HG02610 (cell line): ENCODE measurements at regions not wholly inside any gene's neighbourhood (a gene's known extent, or its start where the extent isn't known, plus 50 kb on each side); places are given as distances from the start of the nearest gene placed in this dataset.

Source experiments
- ATAC-seq: cut with Tn5 transposase; IDR thresholded peaks from one replicate; pipeline ENCODE4 v1.9.1; 2021; ENCODE audit warnings: mild to moderate bottlenecking, moderate library complexity; ENCODE audit not compliant: unreplicated experiment

DNA sequence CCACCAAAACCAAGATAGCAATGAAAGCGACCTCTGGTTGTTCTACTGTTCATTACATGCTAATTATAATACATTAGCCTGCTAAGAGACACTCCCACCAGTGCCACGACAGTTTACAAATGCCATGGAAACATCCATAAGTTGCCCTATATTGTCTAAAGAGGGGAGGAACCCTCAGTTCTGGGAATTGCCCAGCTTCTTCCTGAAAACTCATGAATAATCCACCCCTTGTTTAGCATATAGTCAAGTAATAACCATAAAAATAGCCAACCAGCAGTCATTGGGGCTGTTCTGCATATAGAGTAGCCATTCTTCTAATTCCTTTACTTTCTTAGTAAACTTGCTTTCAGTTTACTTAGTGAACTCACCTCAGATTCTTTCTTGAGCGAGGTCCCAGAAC is 189.8 kb upstream of the SOX11 start:
- no peak for ATAC-seq

DNA sequence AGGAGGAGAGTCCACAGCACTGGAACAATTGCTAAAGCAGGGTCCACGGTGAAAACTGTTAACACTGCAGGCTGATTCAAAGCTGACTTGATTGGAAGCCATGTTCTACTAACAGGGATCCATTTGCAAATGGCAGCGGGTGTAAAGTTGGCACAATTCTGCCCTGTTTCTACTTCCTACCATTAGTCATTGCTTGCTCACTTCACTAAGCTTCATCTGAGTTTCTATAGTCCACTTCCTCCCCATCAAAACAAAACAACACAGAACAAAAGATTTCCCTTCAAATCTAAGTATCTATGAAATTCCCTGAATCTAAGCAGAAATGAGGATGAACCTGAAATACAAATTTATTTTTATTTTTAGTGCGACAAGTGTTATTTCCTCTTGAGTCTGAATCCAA is 187.4 kb upstream of the SOX11 start:
- no peak for ATAC-seq

DNA sequence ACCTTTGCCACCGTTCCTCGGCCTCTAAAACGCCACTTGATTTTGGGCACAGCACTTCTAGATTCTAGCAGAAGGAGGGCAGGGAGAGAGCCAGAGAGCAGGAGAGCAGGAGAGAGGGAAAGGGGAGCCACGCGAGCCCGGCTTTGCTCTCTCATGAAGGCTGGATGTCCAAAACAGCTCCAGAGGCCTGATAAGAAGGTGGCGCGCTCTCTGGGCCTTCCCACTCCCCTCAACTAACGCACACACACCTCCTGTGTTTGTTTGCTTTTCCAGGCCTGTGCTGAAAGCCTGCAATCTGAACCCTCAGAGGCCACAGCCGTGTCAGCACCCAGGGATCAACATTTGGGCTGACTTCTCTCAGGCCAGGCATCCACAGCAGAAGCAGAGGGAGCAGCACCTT is 184.8 kb upstream of the SOX11 start:
- no peak for ATAC-seq

DNA sequence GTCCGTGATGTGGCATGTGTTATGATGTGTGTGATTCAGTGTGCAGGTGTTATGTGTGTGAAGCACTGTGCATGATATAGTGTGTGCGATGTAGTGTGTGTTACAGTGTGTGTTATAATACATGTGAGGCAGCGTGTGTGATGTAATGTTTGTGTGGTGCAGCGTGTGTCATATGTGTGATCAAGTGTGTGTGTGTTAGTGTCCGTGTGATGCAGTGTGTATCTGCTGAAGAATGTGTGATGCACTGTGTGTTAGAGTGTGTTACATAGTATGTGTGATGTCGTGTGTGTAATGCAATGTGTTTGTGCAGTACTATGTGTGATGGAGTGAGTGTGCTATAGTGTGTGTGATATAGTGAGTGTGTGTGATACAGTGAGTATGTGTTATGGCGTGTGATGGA is 182.8 kb upstream of the SOX11 start:
- no peak for ATAC-seq

DNA sequence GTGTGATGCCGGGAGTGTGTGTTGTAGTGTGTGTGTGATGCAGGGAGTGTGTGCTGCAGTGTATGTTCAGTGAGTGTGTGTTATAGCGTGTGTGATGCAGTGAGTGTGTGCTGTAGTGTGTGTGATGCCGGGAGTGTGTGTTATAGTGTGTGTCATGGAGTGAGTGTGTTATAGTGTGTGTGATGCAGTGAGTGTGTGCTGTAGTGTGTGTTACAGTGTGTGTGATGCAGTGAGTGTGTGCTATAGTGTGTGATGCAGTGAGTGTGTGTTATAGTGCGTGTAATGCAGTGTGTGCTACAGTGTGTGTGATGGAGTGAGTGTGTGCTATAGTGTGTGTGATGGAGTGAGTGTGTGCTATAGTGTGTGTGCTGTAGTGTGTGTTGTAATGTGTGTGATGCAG is 182.1 kb upstream of the SOX11 start:
- no peak for ATAC-seq

DNA sequence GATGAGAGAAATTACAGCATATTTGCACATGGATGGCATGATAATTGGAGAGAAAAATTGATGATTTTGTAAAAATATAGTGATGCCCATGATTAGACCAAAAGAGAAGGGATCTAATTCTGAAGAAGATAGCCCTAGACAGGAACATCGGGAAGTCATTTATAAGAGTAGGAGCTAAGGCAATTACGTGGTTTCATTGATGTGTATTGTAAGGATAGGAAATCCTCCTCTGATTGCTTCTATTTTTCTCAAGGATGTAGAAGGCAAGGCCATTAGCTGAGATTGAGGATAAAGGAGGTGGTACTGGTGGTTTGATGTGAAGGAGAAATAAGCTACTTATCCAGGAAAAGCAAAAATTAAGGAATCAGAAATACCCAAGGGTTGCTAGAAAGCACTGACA is 176.5 kb upstream of the SOX11 start:
- no peak for ATAC-seq

DNA sequence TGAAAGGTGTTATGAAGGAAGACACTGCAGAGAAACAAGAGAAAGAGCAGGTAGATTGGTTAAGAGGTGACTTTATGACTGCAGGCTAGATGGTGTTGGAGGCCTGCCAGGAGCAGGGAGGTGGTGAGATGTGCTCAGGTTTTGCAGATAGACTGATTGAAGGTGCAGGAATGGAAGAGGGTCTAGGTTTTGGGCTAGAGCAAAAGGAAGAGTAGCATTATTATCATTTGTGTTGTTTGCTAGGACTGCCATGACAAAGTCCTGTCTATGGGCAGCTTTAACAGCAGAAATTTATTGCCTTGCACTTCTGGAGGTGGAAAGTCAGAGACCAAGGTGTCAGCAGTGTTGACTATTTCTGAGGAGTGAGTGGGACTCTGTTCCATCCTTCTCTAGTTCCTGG is 172.9 kb upstream of the SOX11 start:
- ATAC-seq, result no peak

DNA sequence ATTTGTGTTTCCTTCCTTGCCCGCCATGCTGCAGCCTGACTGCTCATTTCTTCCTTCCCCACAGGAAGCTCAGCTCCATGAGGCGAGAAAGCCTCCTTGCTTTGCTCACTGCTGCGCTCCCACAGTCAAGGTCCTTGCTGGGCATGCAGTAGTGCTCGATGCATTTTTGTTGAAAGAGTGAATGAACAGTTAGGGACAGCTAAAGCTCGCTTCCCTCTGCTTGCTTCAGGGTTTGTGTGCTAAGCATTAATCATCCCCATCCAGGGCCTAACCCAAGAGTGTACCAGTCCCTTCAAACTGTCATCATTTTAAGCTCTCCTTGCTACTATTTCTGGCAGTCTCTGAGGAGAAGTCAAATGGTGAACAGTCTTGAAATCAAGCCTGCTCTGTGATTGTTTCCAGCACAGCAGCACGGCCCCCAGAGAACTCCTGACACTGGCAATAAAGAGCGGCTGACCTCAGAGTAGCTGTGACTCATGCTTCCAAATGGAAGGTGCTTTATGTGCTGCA is 171.7 kb upstream of the SOX11 start:
- no peak for ATAC-seq

DNA sequence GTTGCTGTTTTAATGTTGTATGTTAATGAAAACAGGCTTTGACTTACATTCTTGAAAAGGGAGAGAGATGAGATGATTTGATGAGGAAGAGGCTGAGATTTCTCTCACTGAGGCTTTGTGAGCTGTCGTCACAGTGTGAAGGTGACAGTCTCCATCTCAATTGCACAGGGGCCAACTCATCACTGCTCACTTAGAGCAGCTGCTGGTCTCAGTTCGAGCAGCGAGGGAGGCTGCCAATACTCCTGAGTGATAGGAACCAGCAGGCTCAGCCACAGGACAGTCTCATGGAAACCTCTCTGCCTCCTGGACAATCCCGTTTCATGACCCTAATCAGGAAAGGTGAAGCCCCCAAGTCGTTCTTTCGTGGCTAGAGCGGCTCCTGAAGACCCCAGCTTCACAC is 170.7 kb upstream of the SOX11 start:
- ATAC-seq, result no peak

DNA sequence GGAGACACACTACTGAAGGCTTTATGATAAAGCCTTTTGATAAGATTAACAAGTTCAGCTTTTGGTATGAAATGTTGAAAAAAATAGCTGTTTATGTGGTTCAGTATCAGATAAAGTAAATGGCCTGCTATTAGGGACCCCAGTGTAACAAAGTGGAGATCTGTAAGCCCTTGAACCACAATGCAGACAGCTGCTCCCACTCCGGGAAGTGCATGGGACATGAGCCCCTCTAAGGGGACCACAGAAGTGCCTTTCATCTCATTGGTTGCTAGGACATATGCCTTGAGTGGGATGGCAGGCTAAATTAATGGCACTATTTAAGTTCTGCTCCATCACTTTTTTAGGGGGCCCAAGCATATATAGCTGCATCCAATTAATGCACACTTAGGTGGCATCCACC is 167.6 kb upstream of the SOX11 start:
- no peak for ATAC-seq

DNA sequence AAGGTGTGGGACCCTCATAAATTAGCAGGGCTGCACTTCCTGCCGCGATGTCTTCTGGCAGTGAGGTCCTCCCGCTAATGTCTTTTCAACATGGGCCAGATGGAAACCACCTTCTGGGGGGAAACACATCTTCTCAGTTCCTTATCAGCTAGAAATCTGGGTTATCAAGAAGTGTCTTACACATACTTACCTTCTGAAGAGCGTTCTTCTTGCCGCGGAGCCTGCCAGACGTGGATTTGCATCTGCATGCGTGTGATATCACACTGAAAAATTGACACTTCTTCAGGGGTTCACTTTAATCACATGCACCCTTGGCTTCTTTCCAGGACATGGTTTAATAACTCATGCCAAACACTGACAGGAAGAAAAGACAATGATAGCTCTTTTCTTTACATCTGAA is 163.5 kb upstream of the SOX11 start:
- no peak for ATAC-seq

DNA sequence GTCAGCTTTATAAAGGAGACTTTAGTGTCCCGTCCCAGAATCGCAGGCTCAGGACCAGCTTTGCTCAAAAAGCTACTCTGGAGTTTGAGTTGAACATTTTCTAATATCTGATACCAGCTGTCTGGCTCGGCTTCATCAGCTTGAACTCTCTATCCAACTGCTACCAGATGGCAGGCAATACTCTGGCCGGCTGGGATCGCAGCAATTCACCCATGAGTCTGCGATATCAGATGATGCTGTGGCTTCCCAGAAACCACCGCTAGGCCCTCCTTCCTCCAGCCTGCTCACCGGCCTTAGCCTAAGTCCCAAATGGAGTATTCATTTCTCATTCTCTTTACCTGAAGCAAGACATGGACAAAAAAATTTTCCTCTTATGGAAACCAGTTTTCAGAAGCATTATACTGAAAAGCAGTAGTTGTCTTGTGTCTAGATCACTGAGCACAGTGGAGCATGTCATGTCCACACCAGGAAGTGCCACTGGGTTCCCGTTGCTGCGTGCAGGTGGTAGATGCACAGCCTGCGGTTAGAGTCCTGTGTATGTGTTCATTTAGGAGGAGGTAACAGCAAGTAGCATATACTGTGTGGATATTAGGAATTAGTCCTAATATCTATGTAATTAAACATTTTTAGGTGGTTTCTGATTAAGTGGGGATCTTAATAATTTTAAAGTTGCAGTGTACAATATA is 162.0 kb upstream of the SOX11 start:
- ATAC-seq, result no peak

DNA sequence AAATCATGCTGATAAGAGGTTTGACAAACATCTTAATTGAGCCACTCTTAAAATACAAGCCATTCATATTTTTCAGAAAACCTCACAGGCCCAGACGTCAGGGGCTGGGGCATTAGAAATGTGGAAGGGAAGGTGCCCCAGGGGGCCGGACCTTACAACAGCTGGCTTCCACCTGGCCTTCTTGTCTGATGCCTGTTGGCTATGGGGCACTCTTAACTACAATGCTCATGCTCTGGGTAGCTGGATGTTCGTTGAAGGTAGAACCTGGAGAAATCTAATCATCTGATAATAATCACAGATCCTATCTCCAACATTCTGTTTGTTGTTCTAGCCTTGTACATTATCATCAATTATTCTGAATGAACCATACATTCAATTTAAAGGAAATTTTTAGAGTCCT is 156.9 kb upstream of the SOX11 start:
- no peak for ATAC-seq

DNA sequence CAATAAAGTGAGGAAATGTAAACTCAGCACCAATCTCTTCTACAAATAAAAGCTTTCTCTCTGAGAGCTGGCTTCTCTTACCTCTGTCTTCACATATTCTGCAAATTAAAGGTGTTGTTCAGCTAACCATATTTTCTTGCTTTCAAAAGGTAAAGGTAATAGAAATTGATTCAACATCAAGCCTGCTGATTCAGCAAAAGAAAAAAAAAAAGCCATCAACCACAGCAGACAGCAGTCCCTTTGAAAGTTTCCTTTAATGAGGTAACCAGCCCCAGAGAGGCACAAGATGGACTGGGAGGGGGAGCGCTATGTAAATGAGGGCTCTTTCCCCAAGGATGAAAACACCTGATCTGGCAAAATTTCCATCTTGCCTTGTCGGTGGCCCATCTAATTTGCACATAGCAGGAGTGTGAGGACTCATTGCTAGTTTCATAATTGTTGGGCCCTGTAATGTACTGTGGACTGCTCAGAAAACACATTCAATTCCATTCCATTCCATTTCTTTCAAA is 154.9 kb upstream of the SOX11 start:
- ATAC-seq, result no peak

DNA sequence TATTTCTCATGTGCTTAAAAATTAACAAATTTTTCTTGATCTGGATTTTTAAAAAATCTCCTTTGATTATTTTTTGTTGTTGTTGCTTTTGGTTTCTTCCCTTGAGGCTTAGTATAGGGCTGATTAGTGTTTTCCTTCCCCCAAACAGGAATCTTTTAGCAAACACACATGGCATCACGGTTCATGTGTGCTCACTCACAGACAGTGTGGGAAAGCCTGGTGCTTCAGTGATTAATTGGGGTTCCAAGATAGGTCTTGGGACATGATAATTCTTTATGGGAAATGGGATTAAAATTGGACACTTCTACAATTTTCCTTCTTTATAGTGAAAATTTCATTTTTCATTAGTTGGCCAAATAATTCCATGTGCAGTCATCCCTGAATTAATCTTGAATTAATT is 153.9 kb upstream of the SOX11 start:
- ATAC-seq, result no peak

DNA sequence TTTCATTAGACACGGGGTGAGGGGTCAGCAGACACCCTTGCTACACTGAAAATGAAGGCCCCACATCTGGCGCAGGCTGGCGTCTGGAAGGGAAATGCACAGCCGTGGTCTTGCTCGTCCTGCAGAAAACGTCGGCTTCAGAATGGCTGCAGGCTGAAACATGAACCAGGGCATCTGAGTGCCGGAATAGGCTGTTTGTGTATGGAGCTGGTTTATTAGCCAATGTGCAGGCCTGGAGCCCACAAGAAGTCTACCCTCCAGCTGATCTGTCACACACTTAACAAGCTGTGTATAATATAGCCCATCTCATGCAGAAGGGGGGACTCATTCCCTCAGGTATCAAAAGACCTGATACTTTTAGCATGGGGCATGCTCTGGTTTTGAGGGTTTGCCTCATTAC is 153.4 kb upstream of the SOX11 start:
- ATAC-seq, result no peak

DNA sequence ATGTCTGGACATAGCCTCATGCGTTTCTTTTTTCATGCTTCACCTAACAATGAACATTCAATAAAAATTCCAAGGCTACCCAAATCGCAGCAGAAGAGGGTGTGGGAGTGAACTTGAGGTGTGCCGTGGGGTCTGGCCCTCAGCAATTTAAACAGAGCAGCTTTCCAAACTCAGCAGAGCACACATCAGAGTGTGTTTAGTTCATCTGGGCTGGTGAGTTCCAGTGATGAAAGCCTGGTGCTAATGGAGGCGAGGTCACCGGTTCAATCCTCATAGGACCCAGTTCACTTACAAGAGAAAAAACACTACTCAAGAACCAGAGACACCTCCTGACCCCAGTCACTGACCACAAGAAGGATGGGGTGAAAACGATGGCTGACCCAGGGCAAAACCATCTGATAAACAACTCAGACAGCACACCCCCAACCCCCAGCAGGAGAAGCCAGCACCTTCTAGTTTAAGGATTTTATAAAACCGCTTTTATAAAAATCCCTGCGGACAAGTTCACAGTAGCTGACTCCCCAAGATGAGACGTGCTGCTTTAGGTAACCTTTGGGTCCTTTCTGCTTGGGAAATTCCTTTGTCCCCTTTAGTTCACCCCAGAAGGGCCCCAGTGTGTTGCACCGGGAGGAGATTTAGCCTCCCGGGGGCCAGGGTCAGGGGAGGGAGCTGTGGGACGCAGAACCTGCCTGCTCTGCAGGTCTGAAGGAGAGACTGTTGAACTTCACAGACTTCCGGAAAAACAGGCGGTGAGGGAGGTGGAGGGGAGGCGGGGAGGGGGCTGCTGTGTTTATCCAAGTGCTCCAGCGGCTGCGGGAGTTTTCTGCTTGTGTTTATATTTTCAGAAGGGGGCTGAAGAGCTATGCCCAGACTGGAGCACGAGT is 152.7 kb upstream of the SOX11 start:
- ATAC-seq, result no peak

DNA sequence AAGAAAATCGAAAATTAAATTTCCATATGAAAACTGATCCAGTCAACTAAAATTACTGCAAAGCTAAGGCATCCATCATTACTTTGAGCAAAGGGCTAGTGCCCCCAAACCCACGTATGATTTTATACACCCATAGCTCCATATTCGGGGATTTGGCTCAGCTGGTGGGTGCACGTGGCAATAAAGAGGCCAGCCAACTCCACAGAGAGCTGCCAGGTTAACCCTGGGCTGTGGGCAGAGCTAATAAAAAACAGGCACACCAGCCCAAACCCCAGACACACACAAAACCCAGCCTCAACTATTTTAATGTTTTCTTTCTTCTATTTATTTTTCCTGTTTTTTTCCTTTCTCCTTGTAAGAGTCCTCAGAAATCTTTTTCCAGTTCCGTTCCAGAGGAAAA is 151.3 kb upstream of the SOX11 start:
- no peak for ATAC-seq

DNA sequence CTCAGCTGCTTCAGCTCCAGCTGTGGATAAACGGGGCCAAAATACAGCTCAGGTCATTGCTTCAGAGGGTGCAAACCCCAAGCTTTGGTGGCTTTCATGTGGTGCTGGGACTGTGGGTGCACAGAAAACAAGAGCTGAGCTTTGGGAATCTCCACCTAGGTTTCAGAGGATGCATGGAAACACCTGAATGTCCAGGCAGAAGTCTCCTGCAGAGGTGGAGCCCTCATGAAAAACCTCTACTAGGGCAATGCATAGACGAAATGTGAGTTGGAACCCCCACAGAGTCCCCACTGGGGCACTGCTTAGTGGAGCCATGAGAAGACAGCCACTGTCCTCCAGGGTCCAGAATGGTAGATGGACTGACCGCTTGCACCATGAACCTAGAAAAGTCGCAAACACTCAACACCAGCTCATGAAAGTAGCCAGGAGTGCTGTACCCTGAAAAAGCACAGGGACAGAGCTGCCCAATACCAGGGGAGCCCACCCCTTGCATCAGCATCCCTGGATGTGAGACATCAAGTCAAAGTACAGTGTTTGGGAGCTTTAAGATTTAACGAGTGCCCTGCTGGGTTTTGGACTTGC is 147.9 kb upstream of the SOX11 start:
- ATAC-seq, result no peak

DNA sequence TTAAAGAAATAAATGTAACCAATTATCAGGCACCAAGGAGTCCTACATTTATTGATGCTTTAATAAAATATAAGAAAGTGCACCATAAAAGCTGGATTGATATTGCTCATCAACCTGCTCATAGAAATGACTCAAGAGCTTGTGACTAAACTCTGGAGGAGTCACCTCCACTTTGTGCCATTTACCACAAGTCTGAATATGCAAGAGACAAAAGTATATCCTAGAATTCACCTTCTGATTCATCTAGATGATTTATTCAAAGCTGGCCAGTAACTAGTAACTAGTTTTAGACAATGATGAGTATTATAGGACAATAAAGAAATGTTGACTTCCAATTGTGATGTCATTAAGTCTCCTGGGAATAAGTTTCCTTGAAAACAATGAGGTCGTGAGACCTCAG is 146.0 kb upstream of the SOX11 start:
- ATAC-seq, result no peak

DNA sequence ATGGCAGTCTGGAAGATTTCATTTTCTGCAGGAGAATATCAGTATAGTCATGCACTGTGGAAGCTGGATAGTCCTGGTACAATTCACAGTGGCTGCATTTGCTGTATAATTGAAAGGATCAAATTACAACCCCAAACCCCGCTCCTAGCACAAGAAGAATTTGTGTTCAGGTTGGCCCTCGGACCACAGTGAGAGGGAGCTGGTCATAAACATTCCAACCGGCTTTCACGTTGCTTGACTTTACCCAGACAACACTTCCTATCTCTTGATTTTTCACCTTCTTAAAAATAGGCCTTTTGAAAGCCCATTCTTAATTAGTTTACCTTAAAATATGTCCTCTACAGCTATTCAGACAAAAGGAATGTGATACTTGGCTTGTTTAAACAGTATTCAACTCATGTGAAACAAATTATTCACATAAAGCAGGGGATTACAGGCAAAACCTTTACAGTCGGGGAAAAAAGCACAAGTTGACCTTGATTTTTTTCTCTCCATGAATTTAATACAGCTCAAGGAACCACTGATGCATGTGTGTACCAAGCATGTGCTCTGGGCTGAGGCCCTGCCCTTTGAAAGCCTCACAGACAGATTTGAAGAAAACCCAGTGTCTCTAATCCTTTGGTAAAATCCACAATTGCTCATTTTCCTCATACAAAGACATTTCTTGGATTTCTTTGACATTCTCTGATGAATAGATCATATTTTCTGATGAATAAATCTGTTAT is 143.0 kb upstream of the SOX11 start:
- no peak for ATAC-seq
